Vagina (tissue), 2 donors: ENCODE measurements at regions not wholly inside any gene's neighbourhood (a gene's known extent, or its start where the extent isn't known, plus 50 kb on each side); places are given as distances from the start of the nearest gene placed in this dataset.

Experiments
- POLR2A ChIP-seq, 2 donors: fragments of 450-650 bp; IDR thresholded peaks; one replicate each; pipeline ENCODE4 v1.6.1; 2017; ENCODE audit warnings: antibody characterized with exemption in 2 of 2, mild to moderate bottlenecking in 2 of 2, moderate library complexity in 2 of 2
- POLR2AphosphoS5 ChIP-seq, 2 donors: sonication (generic); formaldehyde crosslinking; IDR thresholded peaks; one replicate each; pipeline ENCODE4 v1.9.0; 2017; ENCODE audit warnings: antibody characterized with exemption in 2 of 2, mild to moderate bottlenecking in 2 of 2, low read depth in 1 of 2; ENCODE audit not compliant: insufficient read depth in 1 of 2
- TF ChIP-seq, protein P1 (sequence below), 3 experiments: fragments of 450-650 bp in 2 of 3; fragments of 200-600 bp in 1 of 3; sonication (generic) in 1 of 3; IDR thresholded peaks; one replicate each; pipeline ENCODE4 v1.5.1; 2017 to 2019; ENCODE audit warnings: antibody characterized with exemption in 3 of 3, mild to moderate bottlenecking in 2 of 3, moderate library complexity in 2 of 3

DNA sequence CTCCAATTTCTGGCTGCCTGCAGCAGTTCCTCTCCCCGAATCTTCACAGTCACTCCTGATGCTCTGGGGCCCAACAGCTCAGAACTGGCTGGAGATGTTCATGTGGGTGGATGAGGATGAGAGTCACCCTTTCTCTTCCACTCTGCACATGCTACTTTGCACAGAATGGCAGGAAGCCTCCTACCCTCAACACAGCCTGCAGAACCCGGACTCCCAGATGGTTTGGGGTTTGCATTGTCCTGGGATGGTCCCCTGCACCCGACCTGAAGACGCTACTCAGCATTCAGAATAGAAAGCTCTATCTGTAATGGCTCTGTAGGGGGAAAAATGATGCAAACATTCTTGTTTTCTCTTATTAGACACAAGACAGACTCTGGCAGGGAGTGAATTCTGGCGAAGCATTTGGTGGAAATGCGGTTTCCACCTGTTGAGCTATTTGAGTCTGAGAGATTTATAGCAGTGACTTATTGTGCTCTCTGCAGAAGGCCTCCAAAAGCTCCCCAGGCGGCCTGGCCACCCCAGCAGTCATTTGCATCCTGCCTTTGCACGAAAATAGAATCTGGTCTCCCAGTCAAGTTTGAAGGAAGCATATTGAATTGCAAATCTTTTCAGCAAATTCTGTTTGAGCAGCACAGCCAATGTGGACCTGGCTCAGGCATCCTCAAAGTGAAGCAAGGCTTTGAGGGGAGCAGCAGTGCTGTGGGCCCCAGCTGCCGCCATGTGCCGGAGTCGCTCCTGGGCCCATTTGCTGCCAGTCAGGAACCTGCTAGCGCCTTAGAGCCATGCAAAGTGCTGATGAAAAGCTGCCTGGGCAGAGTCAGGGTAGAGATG lies 309.3 kb downstream of the TCERG1L start:
- TF ChIP-seq, protein P1, sequence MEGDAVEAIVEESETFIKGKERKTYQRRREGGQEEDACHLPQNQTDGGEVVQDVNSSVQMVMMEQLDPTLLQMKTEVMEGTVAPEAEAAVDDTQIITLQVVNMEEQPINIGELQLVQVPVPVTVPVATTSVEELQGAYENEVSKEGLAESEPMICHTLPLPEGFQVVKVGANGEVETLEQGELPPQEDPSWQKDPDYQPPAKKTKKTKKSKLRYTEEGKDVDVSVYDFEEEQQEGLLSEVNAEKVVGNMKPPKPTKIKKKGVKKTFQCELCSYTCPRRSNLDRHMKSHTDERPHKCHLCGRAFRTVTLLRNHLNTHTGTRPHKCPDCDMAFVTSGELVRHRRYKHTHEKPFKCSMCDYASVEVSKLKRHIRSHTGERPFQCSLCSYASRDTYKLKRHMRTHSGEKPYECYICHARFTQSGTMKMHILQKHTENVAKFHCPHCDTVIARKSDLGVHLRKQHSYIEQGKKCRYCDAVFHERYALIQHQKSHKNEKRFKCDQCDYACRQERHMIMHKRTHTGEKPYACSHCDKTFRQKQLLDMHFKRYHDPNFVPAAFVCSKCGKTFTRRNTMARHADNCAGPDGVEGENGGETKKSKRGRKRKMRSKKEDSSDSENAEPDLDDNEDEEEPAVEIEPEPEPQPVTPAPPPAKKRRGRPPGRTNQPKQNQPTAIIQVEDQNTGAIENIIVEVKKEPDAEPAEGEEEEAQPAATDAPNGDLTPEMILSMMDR (IDR thresholded peaks at IDR 0.05) = no peak
- TF ChIP-seq POLR2A (IDR thresholded peaks at IDR 0.05) (no peak), POLR2AphosphoS5 (IDR thresholded peaks at IDR 0.05; ENCODE audit: insufficient read depth in 1 of 2, low read depth in 1 of 2) (no peak)
